ENCODE measurements at regions not wholly inside any gene's neighbourhood (a gene's known extent, or its start where the extent isn't known, plus 50 kb on each side); places are given as distances from the start of the nearest gene placed in this dataset.

- no peak overlapping the region for H3K4me3 ChIP-seq (replicated peaks; ENCODE audit: low read depth, low read length)
- H3K27me3 ChIP-seq (replicated peaks; ENCODE audit: control insufficient read depth, insufficient read depth, low read length), result no peaks in the 10 kb centered on the region; the same call in 1 of the 2 replicates
- no peak for DNase-seq (ENCODE audit: extremely low read depth, insufficient read length)
- TF ChIP-seq CTCF (IDR thresholded peaks at IDR 0.05; ENCODE audit: insufficient read depth, low read length, poor library complexity, severe bottlenecking), result no peak
- H3K36me3 ChIP-seq (ENCODE audit: control insufficient read depth, insufficient read depth, low read length), result no peaks in the 10 kb centered on the region
Measured at GRCh38 chr2:36146765-36147164, 208.8 kb upstream of the CRIM1 start.

GRCh38 chr2:36140391-36140790, 215.2 kb upstream of the CRIM1 start:
- H3K27me3 ChIP-seq (replicated peaks; ENCODE audit: control insufficient read depth, insufficient read depth, low read length), result no peaks in the 10 kb centered on the region; the same call in 1 of the 2 replicates
- TF ChIP-seq CTCF (IDR thresholded peaks at IDR 0.05; ENCODE audit: insufficient read depth, low read length, poor library complexity, severe bottlenecking), result no peak
- DNase-seq (ENCODE audit: extremely low read depth, insufficient read length), result no peak
- no peak overlapping the region for H3K4me3 ChIP-seq (replicated peaks; ENCODE audit: low read depth, low read length)
- H3K36me3 ChIP-seq (ENCODE audit: control insufficient read depth, insufficient read depth, low read length), result no peaks in the 10 kb centered on the region

- H3K36me3 ChIP-seq (ENCODE audit: control insufficient read depth, insufficient read depth, low read length), result no peaks in the 10 kb centered on the region
- no peak overlapping the region for H3K4me3 ChIP-seq (replicated peaks; ENCODE audit: low read depth, low read length)
- no peak for TF ChIP-seq CTCF (IDR thresholded peaks at IDR 0.05; ENCODE audit: insufficient read depth, low read length, poor library complexity, severe bottlenecking)
- DNase-seq (ENCODE audit: extremely low read depth, insufficient read length), result no peak
- H3K27me3 ChIP-seq (replicated peaks; ENCODE audit: control insufficient read depth, insufficient read depth, low read length), result no peaks in the 10 kb centered on the region
Measured at GRCh38 chr2:36137612-36138011, 218.0 kb upstream of the CRIM1 start.

GRCh38 chr2:36134281-36134680, 221.3 kb upstream of the CRIM1 start:
- Histone ChIP-seq H3K36me3 (ENCODE audit: control insufficient read depth, insufficient read depth, low read length) (no peaks in the 10 kb centered on the region), H3K27me3 (replicated peaks; ENCODE audit: control insufficient read depth, insufficient read depth, low read length) (no peaks in the 10 kb centered on the region), H3K4me3 (replicated peaks; ENCODE audit: low read depth, low read length) (no peak overlapping the region)
- TF ChIP-seq CTCF (IDR thresholded peaks at IDR 0.05; ENCODE audit: insufficient read depth, low read length, poor library complexity, severe bottlenecking), result no peak
- no peak for DNase-seq (ENCODE audit: extremely low read depth, insufficient read length)

GRCh38 chr2:36128359-36128758, 227.2 kb upstream of the CRIM1 start:
- no peak for TF ChIP-seq CTCF (IDR thresholded peaks at IDR 0.05; ENCODE audit: insufficient read depth, low read length, poor library complexity, severe bottlenecking)
- Histone ChIP-seq H3K36me3 (ENCODE audit: control insufficient read depth, insufficient read depth, low read length) (no peaks in the 10 kb centered on the region), H3K27me3 (replicated peaks; ENCODE audit: control insufficient read depth, insufficient read depth, low read length) (no peaks in the 10 kb centered on the region), H3K4me3 (replicated peaks; ENCODE audit: low read depth, low read length) (no peak overlapping the region)
- DNase-seq (ENCODE audit: extremely low read depth, insufficient read length), result no peak

- no peak for TF ChIP-seq CTCF (IDR thresholded peaks at IDR 0.05; ENCODE audit: insufficient read depth, low read length, poor library complexity, severe bottlenecking)
- no peak for DNase-seq (ENCODE audit: extremely low read depth, insufficient read length)
- Histone ChIP-seq H3K36me3 (ENCODE audit: control insufficient read depth, insufficient read depth, low read length) (no peaks in the 10 kb centered on the region), H3K4me3 (replicated peaks; ENCODE audit: low read depth, low read length) (no peak overlapping the region), H3K27me3 (replicated peaks; ENCODE audit: control insufficient read depth, insufficient read depth, low read length) (no peaks in the 10 kb centered on the region)
Measured at GRCh38 chr2:36125702-36126101, 229.9 kb upstream of the CRIM1 start.

Data from GM06990 (cell line).